Neural progenitor cell (in vitro differentiated cells): ENCODE measurements at regions not wholly inside any gene's neighbourhood (a gene's known extent, or its start where the extent isn't known, plus 50 kb on each side); places are given as distances from the start of the nearest gene placed in this dataset.

Experiments
- CTCF ChIP-seq: fragments of 200-600 bp; sonication (generic); IDR thresholded peaks from 2 replicates; pipeline ENCODE4 v1.5.1; 2017; ENCODE audit warnings: antibody characterized with exemption, mild to moderate bottlenecking
- EZH2 ChIP-seq: fragments of 200-600 bp; sonication (generic); IDR thresholded peaks from 2 replicates; pipeline ENCODE4 v1.6.1; 2017; ENCODE audit warnings: antibody characterized with exemption, mild to moderate bottlenecking, moderate library complexity

GRCh38 chr12:59041241-59042121, 121.2 kb upstream of the LRIG3 start:
- TF ChIP-seq CTCF (no peak), EZH2 (no peak)
